Lower lobe of right lung (tissue), 2 donors: ENCODE measurements at regions not wholly inside any gene's neighbourhood (a gene's known extent, or its start where the extent isn't known, plus 50 kb on each side); places are given as distances from the start of the nearest gene placed in this dataset.

Source experiments
- ATAC-seq, 2 donors: fragments of 200-7000 bp; cut with Tn5 transposase; one replicate each; pipeline ENCODE4 v1.9.1; 2020 to 2022; ENCODE audit warnings: mild to moderate bottlenecking in 2 of 2, moderate library complexity in 2 of 2
- DNase-seq: peaks from one replicate; pipeline ENCODE4 v3.0.0-alpha.2; 2020
- H3K27ac ChIP-seq: fragments of 200-600 bp; one replicate; pipeline ENCODE4 v1.8.0; 2022
- H3K27me3 ChIP-seq: fragments of 200-600 bp; one replicate; pipeline ENCODE4 v1.8.0; 2022; ENCODE audit warnings: low read depth
- H3K36me3 ChIP-seq: fragments of 200-600 bp; one replicate; pipeline ENCODE4 v1.8.0; 2022; ENCODE audit warnings: mild to moderate bottlenecking
- H3K4me1 ChIP-seq: fragments of 200-600 bp; one replicate; pipeline ENCODE4 v1.8.0; 2022
- H3K4me3 ChIP-seq: fragments of 200-600 bp; one replicate; pipeline ENCODE4 v1.8.0; 2022; ENCODE audit warnings: mild to moderate bottlenecking
- H3K9me3 ChIP-seq: fragments of 200-600 bp; one replicate; pipeline ENCODE4 v1.8.0; 2022
- intact Hi-C: fragments of 100-400 bp; cut with DNase I; formaldehyde crosslinking; loops from one replicate; pipeline ENCODE4 v1.11.0; 2022
- TF ChIP-seq, protein P1 (sequence below): fragments of 200-600 bp; IDR thresholded peaks from one replicate; pipeline ENCODE4 v1.8.0; 2022; ENCODE audit warnings: antibody characterized with exemption, mild to moderate bottlenecking
- donor health status: DM: no; HTN: yes; CAD: no; lungs with severe emphysema.

DNA sequence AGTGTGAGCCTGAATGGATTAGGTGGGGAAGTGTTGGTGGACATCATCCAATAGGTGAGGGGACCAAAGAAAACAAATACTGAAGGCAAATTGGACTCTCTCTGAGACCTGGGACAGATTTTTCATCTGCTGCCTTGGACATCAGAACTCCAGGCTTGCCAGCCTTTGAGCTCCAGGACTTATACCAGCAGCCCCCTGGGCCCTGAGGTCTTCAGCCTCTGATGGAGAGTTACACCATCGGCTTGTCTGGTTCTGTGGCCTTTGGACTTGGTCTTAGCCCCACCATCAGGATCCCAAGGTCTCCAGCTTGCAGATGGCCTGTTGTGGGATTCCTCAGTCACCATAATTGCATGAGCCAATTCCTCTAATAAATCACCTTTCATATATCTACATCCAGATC is 80.8 kb upstream of the SLC8A3 start:
- intact Hi-C loops: no loop called here
- Histone ChIP-seq H3K27me3 (no peaks in the 10 kb centered on the region), H3K9me3 (no peaks in the 10 kb centered on the region), H3K36me3 (no peaks in the 10 kb centered on the region), H3K4me3 (no peak overlapping the region), H3K27ac (no peak overlapping the region), H3K4me1 (no peaks in the 10 kb centered on the region)
- ATAC-seq: no peak
- TF ChIP-seq, protein P1, sequence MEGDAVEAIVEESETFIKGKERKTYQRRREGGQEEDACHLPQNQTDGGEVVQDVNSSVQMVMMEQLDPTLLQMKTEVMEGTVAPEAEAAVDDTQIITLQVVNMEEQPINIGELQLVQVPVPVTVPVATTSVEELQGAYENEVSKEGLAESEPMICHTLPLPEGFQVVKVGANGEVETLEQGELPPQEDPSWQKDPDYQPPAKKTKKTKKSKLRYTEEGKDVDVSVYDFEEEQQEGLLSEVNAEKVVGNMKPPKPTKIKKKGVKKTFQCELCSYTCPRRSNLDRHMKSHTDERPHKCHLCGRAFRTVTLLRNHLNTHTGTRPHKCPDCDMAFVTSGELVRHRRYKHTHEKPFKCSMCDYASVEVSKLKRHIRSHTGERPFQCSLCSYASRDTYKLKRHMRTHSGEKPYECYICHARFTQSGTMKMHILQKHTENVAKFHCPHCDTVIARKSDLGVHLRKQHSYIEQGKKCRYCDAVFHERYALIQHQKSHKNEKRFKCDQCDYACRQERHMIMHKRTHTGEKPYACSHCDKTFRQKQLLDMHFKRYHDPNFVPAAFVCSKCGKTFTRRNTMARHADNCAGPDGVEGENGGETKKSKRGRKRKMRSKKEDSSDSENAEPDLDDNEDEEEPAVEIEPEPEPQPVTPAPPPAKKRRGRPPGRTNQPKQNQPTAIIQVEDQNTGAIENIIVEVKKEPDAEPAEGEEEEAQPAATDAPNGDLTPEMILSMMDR: no peak
- no peak for DNase-seq

DNA sequence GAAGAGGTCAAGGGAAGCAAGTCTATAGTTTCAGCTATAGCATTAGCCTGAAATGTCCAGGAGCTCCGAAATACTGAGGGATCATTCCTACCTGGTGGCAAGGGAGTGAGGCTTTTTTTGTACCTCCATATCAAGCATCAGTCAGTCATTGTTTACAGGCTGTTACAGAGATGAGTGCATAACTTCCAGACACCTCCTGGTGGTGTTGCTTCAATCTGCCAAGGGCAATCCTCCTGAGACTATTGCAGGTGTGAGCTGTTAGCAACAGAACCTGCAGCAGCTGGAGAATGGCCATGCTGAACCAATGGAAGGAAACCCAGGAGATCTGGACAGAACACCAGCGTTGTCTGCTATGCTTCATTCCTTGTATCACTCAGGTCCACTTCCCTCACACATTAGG is 80.0 kb upstream of the SLC8A3 start:
- H3K27me3 ChIP-seq: no peaks in the 10 kb centered on the region
- no peaks in the 10 kb centered on the region for H3K4me1 ChIP-seq
- no peak for ATAC-seq
- DNase-seq: no peak
- TF ChIP-seq, protein P1: no peak
- H3K36me3 ChIP-seq: no peaks in the 10 kb centered on the region
- H3K9me3 ChIP-seq: no peaks in the 10 kb centered on the region
- H3K27ac ChIP-seq: no peak overlapping the region
- H3K4me3 ChIP-seq: no peak overlapping the region
- intact Hi-C loops: no loop called here

DNA sequence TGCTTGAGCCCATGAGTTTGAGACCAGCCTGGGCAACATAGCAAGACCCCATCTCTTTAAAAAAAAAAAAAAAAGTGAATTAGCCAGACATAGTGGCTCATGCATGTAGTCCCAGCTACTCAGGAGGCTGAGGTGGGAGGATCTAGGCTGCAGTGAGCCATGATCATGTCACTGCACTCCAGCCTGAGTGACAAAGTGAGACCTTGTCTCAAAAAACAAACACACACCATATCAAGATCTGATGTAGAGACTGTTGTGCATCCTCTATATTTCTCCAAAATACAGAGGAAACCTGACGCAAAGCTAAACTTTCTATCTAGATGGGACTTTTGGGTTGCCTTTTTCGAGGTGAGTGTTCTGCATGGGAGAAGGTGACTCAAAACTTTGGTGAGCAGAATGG is 77.4 kb upstream of the SLC8A3 start:
- no peaks in the 10 kb centered on the region for H3K4me1 ChIP-seq
- H3K36me3 ChIP-seq: no peaks in the 10 kb centered on the region
- no peak overlapping the region for H3K4me3 ChIP-seq
- intact Hi-C loops: no loop called here
- H3K27me3 ChIP-seq: peaks cover 4% of the 10 kb centered on the region
- no peak overlapping the region for H3K27ac ChIP-seq
- no peak for ATAC-seq
- no peak for DNase-seq
- no peaks in the 10 kb centered on the region for H3K9me3 ChIP-seq
- TF ChIP-seq, protein P1: no peak

DNA sequence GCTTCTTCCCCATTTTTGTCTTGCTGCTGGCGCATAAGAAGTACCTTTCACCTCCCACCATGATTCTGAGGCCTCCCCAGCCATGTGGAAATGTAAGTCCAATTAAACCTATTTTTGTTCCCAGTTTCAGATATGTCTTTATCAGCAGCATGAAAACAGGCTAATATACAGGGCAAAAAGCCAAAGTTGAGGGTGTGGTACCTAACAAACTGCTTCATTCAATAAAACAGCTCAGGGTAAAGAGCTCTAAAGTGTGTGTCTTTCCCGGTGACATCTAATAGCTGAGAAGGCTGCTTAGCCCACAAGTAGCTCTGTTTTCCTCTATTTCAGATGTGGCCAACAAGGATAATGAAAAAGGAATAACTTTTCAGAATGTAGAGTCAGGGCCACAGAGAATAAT is 76.7 kb upstream of the SLC8A3 start:
- TF ChIP-seq, protein P1: no peak
- no peak for ATAC-seq
- intact Hi-C loops: no loop called here
- DNase-seq: no peak
- H3K27ac ChIP-seq: no peak overlapping the region
- H3K9me3 ChIP-seq: no peaks in the 10 kb centered on the region
- H3K4me3 ChIP-seq: no peak overlapping the region
- no peaks in the 10 kb centered on the region for H3K36me3 ChIP-seq
- H3K27me3 ChIP-seq: peaks cover 4% of the 10 kb centered on the region
- no peaks in the 10 kb centered on the region for H3K4me1 ChIP-seq

DNA sequence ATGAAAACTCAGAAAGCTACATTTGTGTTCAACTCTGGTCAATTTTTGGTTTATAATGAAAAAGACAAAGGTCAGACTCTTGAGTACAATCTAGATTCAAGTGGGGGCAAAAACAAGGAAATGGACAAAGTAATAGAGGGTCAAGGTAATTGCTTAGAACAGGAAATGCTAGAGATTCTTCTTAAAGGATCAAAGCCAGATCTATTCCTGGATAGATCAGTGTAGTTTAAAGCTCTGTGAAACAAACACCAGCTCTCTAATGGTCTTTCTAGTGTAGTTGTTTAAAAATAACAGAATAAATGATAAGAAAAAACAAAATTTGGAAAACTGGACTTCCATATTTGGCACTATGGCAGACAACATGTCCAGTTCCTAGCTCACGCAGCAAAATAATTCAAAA is 70.7 kb upstream of the SLC8A3 start:
- TF ChIP-seq, protein P1: no peak
- ATAC-seq (no peak), DNase-seq (no peak)
- Histone ChIP-seq H3K4me3 (no peak overlapping the region), H3K9me3 (no peaks in the 10 kb centered on the region), H3K36me3 (no peaks in the 10 kb centered on the region), H3K4me1 (no peaks in the 10 kb centered on the region), H3K27me3 (peaks cover 22% of the 10 kb centered on the region), H3K27ac (no peak overlapping the region)
- intact Hi-C loops: no loop called here

DNA sequence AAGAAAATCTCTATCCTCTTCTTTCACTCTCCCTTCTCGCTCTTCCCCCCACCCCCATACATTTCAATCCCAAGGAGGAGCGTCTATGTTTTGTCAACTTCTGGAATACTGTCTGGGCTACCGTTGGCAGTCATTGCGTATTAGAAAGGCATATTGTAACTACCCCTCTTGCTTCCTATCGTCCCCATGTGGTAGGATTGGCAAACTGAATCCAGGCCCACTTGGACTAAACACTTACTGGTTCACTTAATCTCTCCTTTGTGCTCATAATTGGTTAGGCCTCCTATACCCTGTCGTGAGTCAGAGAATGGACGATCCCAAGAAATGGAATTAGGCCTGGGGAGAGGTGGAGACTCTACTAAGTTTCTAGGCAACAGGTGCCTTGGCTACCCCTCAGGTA is 68.8 kb upstream of the SLC8A3 start:
- TF ChIP-seq, protein P1: no peak
- H3K36me3 ChIP-seq: no peaks in the 10 kb centered on the region
- H3K4me1 ChIP-seq: no peaks in the 10 kb centered on the region
- DNase-seq: no peak
- peaks cover 32% of the 10 kb centered on the region for H3K27me3 ChIP-seq
- H3K27ac ChIP-seq: no peak overlapping the region
- no peak overlapping the region for H3K4me3 ChIP-seq
- intact Hi-C loops: no loop called here
- no peak for ATAC-seq
- H3K9me3 ChIP-seq: no peaks in the 10 kb centered on the region
